LNCAP (cell line): ENCODE measurements at regions not wholly inside any gene's neighbourhood (a gene's known extent, or its start where the extent isn't known, plus 50 kb on each side); places are given as distances from the start of the nearest gene placed in this dataset.

Experiments
- CTCF ChIP-seq: fragments of 450-650 bp; IDR thresholded peaks from 2 replicates; pipeline ENCODE4 v1.5.1; 2017; ENCODE audit warnings: mild to moderate bottlenecking

- TF ChIP-seq CTCF = no peak
Observed at GRCh38 chr2:16151281-16151570, 210.9 kb downstream of the MYCN start.

GRCh38 chr2:16150456-16151280, 210.3 kb downstream of the MYCN start:
- no peak for TF ChIP-seq CTCF

GRCh38 chr2:16149349-16150243, 209.2 kb downstream of the MYCN start:
- TF ChIP-seq CTCF = no peak

- no peak for TF ChIP-seq CTCF
Observed at GRCh38 chr2:16148632-16149348, 208.4 kb downstream of the MYCN start.

- TF ChIP-seq CTCF = no peak
Observed at GRCh38 chr2:16142383-16143361, 202.3 kb downstream of the MYCN start.

- TF ChIP-seq CTCF = no peak
Observed at GRCh38 chr2:16141641-16141921, 201.2 kb downstream of the MYCN start.
